Lower leg skin (tissue), 3 donors: ENCODE measurements at regions not wholly inside any gene's neighbourhood (a gene's known extent, or its start where the extent isn't known, plus 50 kb on each side); places are given as distances from the start of the nearest gene placed in this dataset.

Experiments used
- POLR2A ChIP-seq, 2 donors: fragments of 450-650 bp; IDR thresholded peaks; one replicate each; pipeline ENCODE4 v1.6.1; 2016 to 2017; ENCODE audit warnings: antibody characterized with exemption in 2 of 2, mild to moderate bottlenecking in 1 of 2, moderate library complexity in 1 of 2
- TF ChIP-seq, protein P1 (sequence below), 3 donors: fragments of 450-650 bp; IDR thresholded peaks; one replicate each; pipeline ENCODE4 v1.5.1; 2016; ENCODE audit warnings: antibody characterized with exemption in 3 of 3, mild to moderate bottlenecking in 3 of 3, moderate library complexity in 2 of 3

DNA sequence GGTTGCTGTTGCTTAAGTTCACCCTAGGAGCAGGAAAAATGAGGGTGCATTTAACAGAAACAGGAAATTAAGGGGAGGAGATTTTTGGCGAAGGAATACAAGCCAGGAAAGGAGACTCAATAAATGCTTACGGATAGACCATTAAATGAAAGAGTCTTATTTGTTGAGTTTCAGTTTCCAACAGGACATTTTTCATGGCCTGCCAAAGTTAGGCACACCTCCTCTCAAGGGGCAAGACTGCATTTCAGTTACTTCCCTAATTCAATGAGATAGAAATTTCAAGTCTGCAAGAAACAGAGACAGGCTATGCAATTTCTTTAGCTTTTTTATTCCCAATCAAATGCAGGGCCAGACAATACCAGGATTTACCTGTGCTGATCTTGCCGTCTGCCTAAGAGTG lies 394.7 kb upstream of the KLHL29 start:
- no peak for TF ChIP-seq POLR2A (IDR thresholded peaks at IDR 0.05)
- TF ChIP-seq, protein P1, sequence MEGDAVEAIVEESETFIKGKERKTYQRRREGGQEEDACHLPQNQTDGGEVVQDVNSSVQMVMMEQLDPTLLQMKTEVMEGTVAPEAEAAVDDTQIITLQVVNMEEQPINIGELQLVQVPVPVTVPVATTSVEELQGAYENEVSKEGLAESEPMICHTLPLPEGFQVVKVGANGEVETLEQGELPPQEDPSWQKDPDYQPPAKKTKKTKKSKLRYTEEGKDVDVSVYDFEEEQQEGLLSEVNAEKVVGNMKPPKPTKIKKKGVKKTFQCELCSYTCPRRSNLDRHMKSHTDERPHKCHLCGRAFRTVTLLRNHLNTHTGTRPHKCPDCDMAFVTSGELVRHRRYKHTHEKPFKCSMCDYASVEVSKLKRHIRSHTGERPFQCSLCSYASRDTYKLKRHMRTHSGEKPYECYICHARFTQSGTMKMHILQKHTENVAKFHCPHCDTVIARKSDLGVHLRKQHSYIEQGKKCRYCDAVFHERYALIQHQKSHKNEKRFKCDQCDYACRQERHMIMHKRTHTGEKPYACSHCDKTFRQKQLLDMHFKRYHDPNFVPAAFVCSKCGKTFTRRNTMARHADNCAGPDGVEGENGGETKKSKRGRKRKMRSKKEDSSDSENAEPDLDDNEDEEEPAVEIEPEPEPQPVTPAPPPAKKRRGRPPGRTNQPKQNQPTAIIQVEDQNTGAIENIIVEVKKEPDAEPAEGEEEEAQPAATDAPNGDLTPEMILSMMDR (IDR thresholded peaks at IDR 0.05), result no peak
